HCT116 (cell line): ENCODE measurements at regions not wholly inside any gene's neighbourhood (a gene's known extent, or its start where the extent isn't known, plus 50 kb on each side); places are given as distances from the start of the nearest gene placed in this dataset.

Experiments
- ATAC-seq: fragments of 200-7000 bp; cut with Tn5 transposase; 2 replicates; pipeline ENCODE4 v1.9.1; 2020; ENCODE audit warnings: mild to moderate bottlenecking, moderate library complexity
- BruUV-seq: library from RNA; stranded (reverse); fragments of 400-500 nt; replicated peaks from 2 replicates; lab custom pipeline; 2021; lab: Mats Ljungman, UMichigan
- CTCF ChIA-PET: fragments of 300-600 bp; sonication (Branson Sonifier 250); formaldehyde crosslinking; loops from one replicate; lab custom pipeline; 2021; ENCODE audit warnings: antibody characterized with exemption; lab: Charles Lee
- POLR2A ChIA-PET: fragments of 300-600, 350-600 bp; sonication (Branson Sonifier 250); formaldehyde crosslinking; loops from one replicate; lab custom pipeline; 2021; ENCODE audit warnings: antibody characterized with exemption; lab: Charles Lee
- RAD21 ChIA-PET, 2 experiments: fragments of 300-600 bp; sonication (Branson Sonifier 250); formaldehyde crosslinking; loops; one replicate each; lab custom pipeline; 2023; ENCODE audit warnings: low total read pairs in 2 of 2; ENCODE audit not compliant: uncharacterized antibody in 2 of 2, unreplicated experiment in 2 of 2, low non-redundant PET in 1 of 2; lab: Charles Lee
- DNase-seq: peaks from one replicate; pipeline ENCODE4 v3.0.0-alpha.2; 2010; ENCODE audit warnings: low read depth, low spot score
- H2AFZ ChIP-seq: fragments of 200-600 bp; shearing (Covaris generic), sonication (generic); 2 replicates; pipeline ENCODE4 v1.6.1; 2017; ENCODE audit warnings: low read depth, mixed run types, mixed read lengths, antibody characterized with exemption, low read length; ENCODE audit not compliant: poor library complexity, severe bottlenecking
- H3K27ac ChIP-seq: 2 replicates; pipeline ENCODE4 v1.5.1; 2012; ENCODE audit warnings: low read depth, low read length
- H3K27me3 ChIP-seq: fragments of 200-600 bp; sonication (generic); 2 replicates; pipeline ENCODE4 v1.6.1; 2016; ENCODE audit warnings: mixed run types, low read length, mixed read lengths; ENCODE audit not compliant: insufficient read depth
- H3K36me3 ChIP-seq, 2 experiments: fragments of 200-500 bp in 1 of 2; fragments of 200-600 bp in 1 of 2; sonication (Bioruptor generic) in 1 of 2; sonication (generic) in 1 of 2; 2 replicates each; pipeline versions ENCODE4 v1.5.1 to v1.6.1; 2014 to 2016; ENCODE audit warnings: low read length in 2 of 2, inconsistent platforms in 1 of 2, mixed read lengths in 1 of 2, mixed run types in 1 of 2; ENCODE audit not compliant: insufficient read depth in 2 of 2, control insufficient read depth in 1 of 2
- H3K4me1 ChIP-seq, 2 experiments: fragments of 200-600 bp in 1 of 2; sonication (generic) in 1 of 2; 2 replicates each; pipeline versions ENCODE4 v1.5.1 to v1.6.1; 2012 to 2017; ENCODE audit warnings: low read length in 2 of 2, inconsistent platforms in 1 of 2, mild to moderate bottlenecking in 1 of 2, mixed read lengths in 1 of 2, mixed run types in 1 of 2, moderate library complexity in 1 of 2; ENCODE audit not compliant: insufficient read depth in 2 of 2, control insufficient read depth in 1 of 2
- H3K4me2 ChIP-seq: fragments of 200-600 bp; sonication (generic); 2 replicates; pipeline ENCODE4 v1.6.1; 2017; ENCODE audit warnings: mixed run types, low read length, mixed read lengths
- H3K4me3 ChIP-seq, 2 experiments: fragments of 200-600 bp in 1 of 2; sonication (generic) in 1 of 2; replicated peaks in 1 of 2; 2 replicates each; pipeline ENCODE4 v1.5.1; 2011 to 2016; ENCODE audit warnings: low read length in 2 of 2, control low read depth in 1 of 2, low read depth in 1 of 2, mild to moderate bottlenecking in 1 of 2, mixed read lengths in 1 of 2, mixed run types in 1 of 2
- H3K79me2 ChIP-seq: fragments of 200-600 bp; sonication (generic); 2 replicates; pipeline ENCODE4 v1.6.1; 2017; ENCODE audit warnings: mild to moderate bottlenecking, mixed run types, low read length, moderate library complexity, mixed read lengths; ENCODE audit not compliant: insufficient read depth
- H3K9ac ChIP-seq: fragments of 200-600 bp; sonication (generic); 2 replicates; pipeline ENCODE4 v1.6.1; 2016; ENCODE audit warnings: low read length, mixed read lengths
- H3K9me2 ChIP-seq: fragments of 200-600 bp; sonication (generic), shearing (Covaris generic); 2 replicates; pipeline ENCODE4 v1.6.1; 2017; ENCODE audit warnings: mixed run types, mild to moderate bottlenecking, moderate library complexity; ENCODE audit not compliant: insufficient read depth
- H3K9me3 ChIP-seq, 2 experiments: fragments of 200-500 bp in 1 of 2; fragments of 200-600 bp in 1 of 2; sonication (Bioruptor generic) in 1 of 2; sonication (generic) in 1 of 2; 2 replicates each; pipeline ENCODE4 v1.6.1; 2014 to 2017; ENCODE audit warnings: low read length in 2 of 2, mixed read lengths in 2 of 2, inconsistent platforms in 1 of 2, low read depth in 1 of 2, mild to moderate bottlenecking in 1 of 2, mixed run types in 1 of 2, moderate library complexity in 1 of 2; ENCODE audit not compliant: control insufficient read depth in 1 of 2, insufficient read depth in 1 of 2
- H4K20me1 ChIP-seq: fragments of 200-600 bp; sonication (generic), shearing (Covaris generic); 2 replicates; pipeline ENCODE4 v1.6.1; 2017; ENCODE audit warnings: mixed run types, mild to moderate bottlenecking, moderate library complexity; ENCODE audit not compliant: insufficient read depth
- ATF3 ChIP-seq: IDR thresholded peaks from 2 replicates; pipeline ENCODE4 v1.6.1; 2012
- CBX3 ChIP-seq: IDR thresholded peaks from 2 replicates; pipeline ENCODE4 v1.6.1; 2012; ENCODE audit warnings: low read depth
- CEBPB ChIP-seq: IDR thresholded peaks from 2 replicates; pipeline ENCODE4 v1.6.1; 2012; ENCODE audit warnings: low read depth
- CTCF ChIP-seq, 3 experiments: fragments of 200-600 bp in 1 of 3; sonication (generic) in 1 of 3; IDR thresholded peaks in 2 of 3; conservative IDR thresholded peaks in 1 of 3; 2 replicates each; pipeline ENCODE4 v1.5.1; 2012 to 2017; ENCODE audit warnings: low read depth in 2 of 3, low read length in 2 of 3, antibody characterized with exemption in 1 of 3, borderline replicate concordance in 1 of 3, control low read depth in 1 of 3, mild to moderate bottlenecking in 1 of 3, mixed read lengths in 1 of 3, mixed run types in 1 of 3, moderate library complexity in 1 of 3; ENCODE audit not compliant: insufficient read depth in 1 of 3
- ELF1 ChIP-seq: IDR thresholded peaks from 2 replicates; pipeline ENCODE4 v1.6.1; 2012; ENCODE audit warnings: low read depth, borderline replicate concordance
- POLR2AphosphoS5 ChIP-seq: IDR thresholded peaks from 2 replicates; pipeline ENCODE4 v1.6.1; 2011; ENCODE audit warnings: mild to moderate bottlenecking, low read depth, low read length, moderate library complexity
- SIN3A ChIP-seq: IDR thresholded peaks from 2 replicates; pipeline ENCODE4 v1.6.1; 2012; ENCODE audit warnings: low read depth
- SP1 ChIP-seq: IDR thresholded peaks from 2 replicates; pipeline ENCODE4 v1.6.1; 2012; ENCODE audit warnings: low read depth
- ZBTB33 ChIP-seq: IDR thresholded peaks from 2 replicates; pipeline ENCODE4 v1.6.1; 2011; ENCODE audit warnings: mild to moderate bottlenecking, low read length, moderate library complexity; ENCODE audit not compliant: insufficient replicate concordance; ENCODE audit errors: extremely low read depth
- ZFX ChIP-seq: fragments of 450-650 bp; IDR thresholded peaks from 2 replicates; pipeline ENCODE4 v1.6.1; 2017
- ZNF274 ChIP-seq: fragments of 200-500 bp; sonication (Bioruptor generic); IDR thresholded peaks from 2 replicates; pipeline ENCODE4 v1.6.1; 2014; ENCODE audit warnings: mild to moderate bottlenecking, low read depth, low read length, inconsistent platforms
- intact Hi-C: fragments of 100-400 bp; cut with micrococcal nuclease; formaldehyde crosslinking; loops from 2 replicates; pipeline ENCODE4 v1.10.0; 2022
- TF ChIP-seq, protein P1 (sequence below): IDR thresholded peaks from 2 replicates; pipeline ENCODE4 v1.6.1; 2012; ENCODE audit warnings: low read depth
- TF ChIP-seq, protein P2 (sequence below): IDR thresholded peaks from 2 replicates; pipeline ENCODE4 v1.6.1; 2012

- TF ChIP-seq CTCF (IDR thresholded peaks at IDR 0.05 in 2 of 3, conservative IDR thresholded peaks at IDR 0.05 in 1 of 3; ENCODE audit: borderline replicate concordance in 1 of 3, insufficient read depth in 1 of 3, low read depth in 2 of 3, low read length in 2 of 3), result no peak
- H3K9ac ChIP-seq, result no peak overlapping the region
- ATAC-seq (no peak), DNase-seq (no peak)
- ChIA-PET CTCF (no interaction called here), POLR2A (no interaction called here), RAD21 (no interaction called here)
- no peaks in the 10 kb centered on the region for H3K9me3 ChIP-seq
- no peaks in the 10 kb centered on the region for H3K36me3 ChIP-seq
- no peaks in the 10 kb centered on the region for H3K79me2 ChIP-seq
- no peaks in the 10 kb centered on the region for H4K20me1 ChIP-seq
- BruUV-seq, result no TSS peak
- no peak overlapping the region for H3K4me3 ChIP-seq
- no peaks in the 10 kb centered on the region for H3K4me1 ChIP-seq
- intact Hi-C loops, result no loop called here
- H3K27ac ChIP-seq, result no peak overlapping the region
- H3K27me3 ChIP-seq, result peaks cover 17% of the 10 kb centered on the region; the same call in 1 of the 2 replicates
- no peak overlapping the region for H3K4me2 ChIP-seq
- no peaks in the 10 kb centered on the region for H3K9me2 ChIP-seq
- no peak overlapping the region for H2AFZ ChIP-seq
These were observed 484.6 kb upstream of the HS6ST1 start for GRCh38 chr2:128803222-128803621.

- no peak for DNase-seq
- Histone ChIP-seq H3K4me2 (no peak overlapping the region), H3K9ac (no peak overlapping the region), H2AFZ (no peak overlapping the region), H3K79me2 (no peaks in the 10 kb centered on the region), H4K20me1 (no peaks in the 10 kb centered on the region), H3K27me3 (0 out of 2 replicates have a peak, but pooled peaks cover 14% of the 10 kb centered on the region), H3K4me1 (peaks cover 4 to 18% of the 10 kb centered on the region in 2 experiments; a peak in 3 of 4 replicates), H3K4me3 (no peak overlapping the region), H3K27ac (no peak overlapping the region), H3K9me3 (no peaks in the 10 kb centered on the region), H3K9me2 (no peaks in the 10 kb centered on the region), H3K36me3 (no peaks in the 10 kb centered on the region)
- RAD21 ChIA-PET, result no interaction called here
- POLR2A ChIA-PET, result no interaction called here
- ATAC-seq, result no peak
- BruUV-seq, result no TSS peak
- intact Hi-C loops, result no loop called here
- CTCF ChIA-PET, result no interaction called here
- TF ChIP-seq, protein P1, sequence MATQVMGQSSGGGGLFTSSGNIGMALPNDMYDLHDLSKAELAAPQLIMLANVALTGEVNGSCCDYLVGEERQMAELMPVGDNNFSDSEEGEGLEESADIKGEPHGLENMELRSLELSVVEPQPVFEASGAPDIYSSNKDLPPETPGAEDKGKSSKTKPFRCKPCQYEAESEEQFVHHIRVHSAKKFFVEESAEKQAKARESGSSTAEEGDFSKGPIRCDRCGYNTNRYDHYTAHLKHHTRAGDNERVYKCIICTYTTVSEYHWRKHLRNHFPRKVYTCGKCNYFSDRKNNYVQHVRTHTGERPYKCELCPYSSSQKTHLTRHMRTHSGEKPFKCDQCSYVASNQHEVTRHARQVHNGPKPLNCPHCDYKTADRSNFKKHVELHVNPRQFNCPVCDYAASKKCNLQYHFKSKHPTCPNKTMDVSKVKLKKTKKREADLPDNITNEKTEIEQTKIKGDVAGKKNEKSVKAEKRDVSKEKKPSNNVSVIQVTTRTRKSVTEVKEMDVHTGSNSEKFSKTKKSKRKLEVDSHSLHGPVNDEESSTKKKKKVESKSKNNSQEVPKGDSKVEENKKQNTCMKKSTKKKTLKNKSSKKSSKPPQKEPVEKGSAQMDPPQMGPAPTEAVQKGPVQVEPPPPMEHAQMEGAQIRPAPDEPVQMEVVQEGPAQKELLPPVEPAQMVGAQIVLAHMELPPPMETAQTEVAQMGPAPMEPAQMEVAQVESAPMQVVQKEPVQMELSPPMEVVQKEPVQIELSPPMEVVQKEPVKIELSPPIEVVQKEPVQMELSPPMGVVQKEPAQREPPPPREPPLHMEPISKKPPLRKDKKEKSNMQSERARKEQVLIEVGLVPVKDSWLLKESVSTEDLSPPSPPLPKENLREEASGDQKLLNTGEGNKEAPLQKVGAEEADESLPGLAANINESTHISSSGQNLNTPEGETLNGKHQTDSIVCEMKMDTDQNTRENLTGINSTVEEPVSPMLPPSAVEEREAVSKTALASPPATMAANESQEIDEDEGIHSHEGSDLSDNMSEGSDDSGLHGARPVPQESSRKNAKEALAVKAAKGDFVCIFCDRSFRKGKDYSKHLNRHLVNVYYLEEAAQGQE, result no peak
- TF ChIP-seq CBX3 (no peak), ZBTB33 (no peak), CEBPB (no peak), SIN3A (no peak), ZNF274 (no peak), POLR2AphosphoS5 (no peak), ATF3 (no peak), ZFX (no peak), SP1 (no peak), ELF1 (no peak)
- TF ChIP-seq, protein P2, sequence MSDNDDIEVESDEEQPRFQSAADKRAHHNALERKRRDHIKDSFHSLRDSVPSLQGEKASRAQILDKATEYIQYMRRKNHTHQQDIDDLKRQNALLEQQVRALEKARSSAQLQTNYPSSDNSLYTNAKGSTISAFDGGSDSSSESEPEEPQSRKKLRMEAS, result no peak
These were observed 486.6 kb upstream of the HS6ST1 start for GRCh38 chr2:128805237-128805636.
